SH-SY5Y (cell line): ENCODE measurements at regions not wholly inside any gene's neighbourhood (a gene's known extent, or its start where the extent isn't known, plus 50 kb on each side); places are given as distances from the start of the nearest gene placed in this dataset.

Source experiments
- GATA2 ChIP-seq: IDR thresholded peaks from 2 replicates; pipeline ENCODE4 v1.6.1; 2011; ENCODE audit warnings: mild to moderate bottlenecking, low read depth, low read length
- GATA3 ChIP-seq: IDR thresholded peaks from 2 replicates; pipeline ENCODE4 v1.6.1; 2011; ENCODE audit warnings: low read depth, mild to moderate bottlenecking, low read length, moderate library complexity

- TF ChIP-seq GATA2 (no peak), GATA3 (no peak)
Observed at GRCh38 chr6:95682476-95682875, 105.1 kb downstream of the MANEA start.
